ENCODE measurements at regions not wholly inside any gene's neighbourhood (a gene's known extent, or its start where the extent isn't known, plus 50 kb on each side); places are given as distances from the start of the nearest gene placed in this dataset.

DNA sequence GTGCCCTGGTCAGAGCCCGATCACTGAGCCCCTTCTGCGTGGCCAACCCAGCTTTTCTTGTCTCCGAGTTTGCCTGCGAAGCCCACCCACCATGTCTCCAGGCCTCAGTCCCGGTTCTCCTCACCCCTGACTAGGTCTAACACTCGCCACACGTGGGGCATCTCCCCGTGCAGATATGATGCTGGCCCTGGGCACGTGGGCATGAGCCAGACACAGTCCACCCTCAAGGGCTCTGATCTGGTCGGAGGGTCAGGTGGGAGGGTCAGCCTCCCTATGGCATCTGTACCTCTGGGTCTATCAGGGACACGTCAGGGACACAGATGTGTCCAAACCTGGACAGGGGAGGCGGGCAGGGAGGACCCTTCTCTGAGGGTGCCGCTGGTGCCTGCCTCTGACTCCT, 95.4 kb downstream of the RHOB start:
- dilution Hi-C loops (cut with HindIII; ENCODE audit: low sequenced_read_pairs, unreplicated experiment) (no loop called here), intact Hi-C loops (cut with micrococcal nuclease) (no loop called here), in situ Hi-C loops (cut with MboI; ENCODE audit: low sequenced_read_pairs) (no loop called here)
- CTCF ChIA-PET = no interaction called here
- 93% methylated on average over 5 of the region's 13 CpGs; no CpG with 5 or more reads in 1 of the 2 experiments for WGBS, 2 experiments (ENCODE audit: extremely low coverage in 2 of 2, insufficient read length in 1 of 2)
- POLR2A ChIA-PET (ENCODE audit: unreplicated experiment) = no interaction called here
- Histone ChIP-seq H4K91ac (ENCODE audit: insufficient read depth, low read depth, low read length) (no peak overlapping the region), H3K9me3 (ENCODE audit: control insufficient read depth, insufficient read depth, low read length) (peaks cover 5% of the 10 kb centered on the region; the same call in 1 of the 2 replicates), H3K23ac (ENCODE audit: low read depth, low read length) (no peak overlapping the region), H3K9me1 (ENCODE audit: insufficient read depth, low read length) (no peaks in the 10 kb centered on the region), H2BK20ac (ENCODE audit: low read depth, low read length) (no peak overlapping the region), H3K4me2 (ENCODE audit: low read depth, low read length) (no peak overlapping the region), H3K14ac (replicated peaks; ENCODE audit: low read depth, low read length) (no peak overlapping the region), H3K27ac (ENCODE audit: insufficient read depth, low read length) (no peak overlapping the region), H3K18ac (ENCODE audit: low read depth, low read length) (no peak overlapping the region), H3K56ac (ENCODE audit: extremely low read depth, insufficient read depth, low read length) (no peak overlapping the region), H3K4ac (ENCODE audit: low read depth, low read length) (no peak overlapping the region), H3K4me3 (ENCODE audit: insufficient read depth, low read depth, low read length) (no peak overlapping the region), H3K9ac (ENCODE audit: low read depth, low read length) (no peak overlapping the region), H3K79me1 (ENCODE audit: low read depth in 1 of 2, low read length in 2 of 2) (no peaks in the 10 kb centered on the region), H3K36me3 (ENCODE audit: control insufficient read depth, insufficient read depth, low read length) (no peaks in the 10 kb centered on the region), H4K5ac (ENCODE audit: low read depth, low read length) (no peak overlapping the region), H2AK9ac (replicated peaks; ENCODE audit: low read depth, low read length, poor library complexity) (no peak overlapping the region), H2BK5ac (ENCODE audit: low read depth, low read length, poor library complexity, severe bottlenecking) (no peak overlapping the region), H2AK5ac (ENCODE audit: low read depth, low read length) (no peak overlapping the region), H2AFZ (replicated peaks; ENCODE audit: low read length, poor library complexity) (no peak overlapping the region), H4K8ac (ENCODE audit: low read depth in 2 of 2, low read length in 2 of 2) (no peak overlapping the region), H3K27me3 (ENCODE audit: control insufficient read depth, insufficient read depth, low read length) (peaks cover 8% of the 10 kb centered on the region), H2BK15ac (ENCODE audit: low read depth, low read length) (no peak overlapping the region), H2BK120ac (ENCODE audit: low read depth, low read length) (no peak overlapping the region), H3K4me1 (ENCODE audit: control insufficient read depth, insufficient read depth, low read length) (peaks cover 2% of the 10 kb centered on the region; the same call in 1 of the 2 replicates), H4K20me1 (ENCODE audit: insufficient read depth, low read length) (no peaks in the 10 kb centered on the region)
- ATAC-seq (ENCODE audit: low read depth) (no peak), DNase-seq (no peak)
- no peak for TF ChIP-seq MAZ (IDR thresholded peaks at IDR 0.05; ENCODE audit: borderline replicate concordance, low read depth, low read length)
- TF ChIP-seq RAD21 (IDR thresholded peaks at IDR 0.05; ENCODE audit: low read length) = no peak
- TF ChIP-seq MAFK (IDR thresholded peaks at IDR 0.05; ENCODE audit: low read depth, low read length) = no peak
- TF ChIP-seq, protein P1, sequence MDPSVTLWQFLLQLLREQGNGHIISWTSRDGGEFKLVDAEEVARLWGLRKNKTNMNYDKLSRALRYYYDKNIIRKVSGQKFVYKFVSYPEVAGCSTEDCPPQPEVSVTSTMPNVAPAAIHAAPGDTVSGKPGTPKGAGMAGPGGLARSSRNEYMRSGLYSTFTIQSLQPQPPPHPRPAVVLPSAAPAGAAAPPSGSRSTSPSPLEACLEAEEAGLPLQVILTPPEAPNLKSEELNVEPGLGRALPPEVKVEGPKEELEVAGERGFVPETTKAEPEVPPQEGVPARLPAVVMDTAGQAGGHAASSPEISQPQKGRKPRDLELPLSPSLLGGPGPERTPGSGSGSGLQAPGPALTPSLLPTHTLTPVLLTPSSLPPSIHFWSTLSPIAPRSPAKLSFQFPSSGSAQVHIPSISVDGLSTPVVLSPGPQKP (IDR thresholded peaks at IDR 0.05; ENCODE audit: borderline replicate concordance, low read depth, low read length) = no peak
- no peak for TF ChIP-seq MXI1 (IDR thresholded peaks at IDR 0.05; ENCODE audit: borderline replicate concordance, low read depth, low read length)
- TF ChIP-seq RCOR1 (IDR thresholded peaks at IDR 0.05; ENCODE audit: insufficient replicate concordance, low read length) = no peak
- no peak for TF ChIP-seq SMC3 (IDR thresholded peaks at IDR 0.05; ENCODE audit: low read depth, low read length)
- no peak for TF ChIP-seq RFX5 (IDR thresholded peaks at IDR 0.05; ENCODE audit: low read depth, low read length)
- no peak for TF ChIP-seq CEBPB (IDR thresholded peaks at IDR 0.05; ENCODE audit: low read depth, low read length)
- BruUV-seq (replicated peaks) = no TSS peak
